Erythroblast (primary cell): ENCODE measurements at regions not wholly inside any gene's neighbourhood (a gene's known extent, or its start where the extent isn't known, plus 50 kb on each side); places are given as distances from the start of the nearest gene placed in this dataset.
"Not testable (repeated sequence)": the region's sequence is repeated elsewhere in the genome, so short reads cannot be mapped to it uniquely, and the experiment has no call there.

Source experiments
- DNase-seq, 2 experiments: peaks; one replicate each; lab custom pipeline; 2025; lab: John Stamatoyannopoulos, UW
- GATA1 ChIP-seq: IDR thresholded peaks from 2 replicates; pipeline ENCODE4 v1.6.1; 2011; ENCODE audit warnings: low read depth, mild to moderate bottlenecking, control low read depth, low read length, moderate library complexity
- POLR2A ChIP-seq: IDR thresholded peaks from 2 replicates; pipeline ENCODE4 v1.6.1; 2011; ENCODE audit warnings: mild to moderate bottlenecking, low read length

DNA sequence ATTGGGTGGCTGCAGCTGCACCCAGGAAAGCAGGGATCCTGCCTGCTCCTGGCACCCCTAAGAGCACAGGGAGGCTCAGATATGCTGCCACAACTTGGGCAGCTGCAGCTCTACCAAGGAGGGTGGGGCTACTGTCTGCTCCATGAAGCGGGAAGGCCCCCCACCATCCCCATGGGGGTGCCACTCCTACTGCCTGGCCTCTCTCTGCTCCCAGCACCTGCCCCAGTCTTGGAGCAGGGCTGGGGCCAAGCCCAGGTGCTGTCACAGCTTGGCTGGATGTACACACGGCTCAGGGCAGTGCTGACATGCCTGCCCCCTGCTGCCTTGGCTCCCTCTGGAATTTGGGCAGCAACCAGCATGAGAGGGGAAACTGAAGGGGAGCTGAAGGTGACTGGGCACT lies 214.7 kb upstream of the PLPPR1 start:
- TF ChIP-seq POLR2A (no peak), GATA1 (no peak)
- DNase-seq: no peak

DNA sequence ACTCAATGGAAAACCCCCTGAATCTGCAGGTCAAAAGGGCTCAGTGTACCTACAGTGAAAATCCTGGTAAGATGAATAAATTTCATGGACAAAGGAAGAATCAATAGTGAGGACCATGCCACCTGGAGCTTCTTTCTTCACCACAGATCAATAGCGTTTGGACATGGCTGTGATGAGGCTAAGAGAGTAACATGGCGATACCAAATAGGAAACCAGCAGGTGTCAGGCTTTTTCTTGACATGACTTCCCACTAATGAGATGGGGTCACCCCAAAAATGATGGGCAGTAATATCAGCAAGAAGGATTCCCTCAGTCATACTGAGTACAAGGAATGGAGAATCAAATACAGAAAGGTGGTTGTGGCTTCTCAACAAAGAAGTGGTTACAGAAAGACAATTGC lies 208.5 kb upstream of the PLPPR1 start:
- TF ChIP-seq POLR2A (no peak), GATA1 (no peak)
- DNase-seq: no peak

DNA sequence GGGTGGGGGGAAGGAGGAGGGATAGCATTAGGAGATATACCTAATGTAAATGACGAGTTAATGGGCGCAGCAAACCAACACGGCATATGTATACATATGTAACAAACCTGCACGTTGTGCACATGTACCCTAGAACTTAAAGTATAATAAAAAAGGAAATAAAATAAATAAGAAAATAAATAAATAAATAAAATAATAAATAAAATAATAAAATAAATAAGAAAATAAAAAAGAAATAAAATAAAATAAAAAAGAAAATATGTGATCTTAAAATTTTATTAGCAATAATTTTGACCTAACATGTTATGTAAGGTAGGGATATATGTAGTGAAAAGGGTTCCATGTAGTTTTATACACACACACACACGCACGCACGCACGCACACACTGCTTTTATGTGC lies 195.5 kb upstream of the PLPPR1 start:
- DNase-seq: not testable (repeated sequence)

DNA sequence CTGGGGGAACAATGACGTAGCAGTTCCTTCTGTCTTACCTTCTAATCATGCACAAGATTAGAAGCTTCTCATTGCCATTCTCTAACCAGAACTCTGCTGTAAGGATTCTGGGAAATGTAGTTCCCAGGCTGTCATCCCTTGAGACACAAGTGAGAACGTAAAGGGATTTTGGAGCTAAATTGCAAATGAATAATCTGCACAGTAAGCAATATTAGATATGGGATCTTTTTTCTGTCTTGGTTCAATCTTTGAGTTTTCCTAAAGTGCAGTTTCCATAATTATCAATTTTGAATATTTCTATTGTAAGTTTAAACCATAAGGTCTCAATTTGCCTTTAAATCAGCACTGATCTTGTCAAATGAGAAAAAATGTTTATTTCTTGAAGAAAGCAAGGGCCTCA lies 189.7 kb upstream of the PLPPR1 start:
- DNase-seq: no peak
- no peak for TF ChIP-seq GATA1
- no peak for TF ChIP-seq POLR2A

DNA sequence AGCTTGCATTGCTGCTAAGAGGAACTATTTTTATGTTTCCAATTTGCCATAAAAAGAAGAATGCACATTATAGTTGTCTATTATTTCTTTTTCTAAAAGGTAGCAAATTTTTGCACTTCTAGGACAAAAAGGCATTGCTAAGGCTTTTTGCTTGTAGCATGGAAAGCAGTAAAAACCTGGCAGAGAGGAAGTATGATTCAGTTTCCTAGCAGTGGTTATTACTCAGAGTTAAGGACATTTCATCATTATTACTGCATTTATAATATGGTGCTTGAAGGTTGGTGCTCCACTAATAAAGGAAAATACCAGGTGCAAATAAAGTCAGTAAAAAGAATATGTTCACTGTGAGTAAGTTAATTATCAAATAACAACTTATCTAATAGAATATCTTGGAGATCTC lies 179.8 kb upstream of the PLPPR1 start:
- DNase-seq: no peak
- TF ChIP-seq POLR2A (no peak), GATA1 (no peak)

DNA sequence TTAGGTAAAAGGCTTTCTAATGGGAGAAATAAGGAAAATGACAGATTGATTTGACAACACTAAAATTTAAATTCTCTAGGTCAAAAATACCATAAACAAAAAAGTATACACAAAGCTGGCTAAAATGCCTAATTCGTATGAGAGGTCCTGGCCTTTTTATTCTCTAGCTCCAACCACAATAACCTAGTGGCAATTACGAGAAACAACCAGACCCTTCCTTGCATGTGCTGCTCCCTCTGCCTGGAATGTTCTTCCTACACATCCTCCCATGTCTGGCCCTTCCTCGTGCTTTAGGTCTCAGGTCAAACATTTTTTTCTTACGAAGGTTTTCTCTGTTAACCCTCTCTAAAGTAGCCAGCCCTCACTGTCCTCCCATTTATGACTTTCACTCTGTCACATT lies 176.4 kb upstream of the PLPPR1 start:
- no peak for DNase-seq
- TF ChIP-seq GATA1: no peak
- TF ChIP-seq POLR2A: no peak

DNA sequence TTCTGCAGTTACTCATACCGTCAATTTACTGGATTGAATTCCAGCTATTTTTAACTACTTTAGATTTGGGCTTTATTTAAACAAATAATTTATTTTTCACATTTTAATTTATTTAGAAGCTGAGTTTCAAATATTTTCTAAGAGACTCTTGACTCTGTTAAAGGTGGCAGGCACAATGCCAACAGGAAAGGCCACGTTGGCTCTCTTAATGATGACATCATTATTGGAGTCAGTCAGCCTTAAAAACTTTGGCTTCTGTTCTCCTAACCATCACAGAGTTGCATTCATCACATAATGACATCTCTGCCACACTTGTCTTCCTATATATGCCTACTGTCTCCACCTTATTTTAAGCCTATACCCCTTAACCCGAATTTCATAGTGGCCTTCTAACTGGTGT lies 172.3 kb upstream of the PLPPR1 start:
- TF ChIP-seq GATA1 (no peak), POLR2A (no peak)
- DNase-seq: no peak

DNA sequence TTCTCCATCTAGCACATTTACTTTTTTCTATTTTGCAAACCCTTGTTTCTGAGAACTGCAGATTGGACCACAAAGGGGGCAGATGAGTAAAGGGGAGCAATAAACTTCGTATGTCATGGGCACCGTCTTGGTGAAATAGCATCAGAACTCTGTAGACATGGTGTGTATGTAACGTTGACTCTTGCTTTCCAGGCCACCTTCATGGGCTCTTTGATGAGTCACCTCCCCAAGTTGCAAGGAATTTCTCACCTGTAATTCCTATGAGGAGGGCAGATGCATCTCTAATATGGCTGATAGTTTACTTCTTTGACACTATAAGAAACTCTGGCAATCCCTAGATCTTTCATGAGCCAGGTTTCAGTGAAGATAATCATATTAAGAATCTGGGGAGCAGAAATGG lies 163.4 kb upstream of the PLPPR1 start:
- TF ChIP-seq GATA1 (no peak), POLR2A (no peak)
- DNase-seq: no peak

DNA sequence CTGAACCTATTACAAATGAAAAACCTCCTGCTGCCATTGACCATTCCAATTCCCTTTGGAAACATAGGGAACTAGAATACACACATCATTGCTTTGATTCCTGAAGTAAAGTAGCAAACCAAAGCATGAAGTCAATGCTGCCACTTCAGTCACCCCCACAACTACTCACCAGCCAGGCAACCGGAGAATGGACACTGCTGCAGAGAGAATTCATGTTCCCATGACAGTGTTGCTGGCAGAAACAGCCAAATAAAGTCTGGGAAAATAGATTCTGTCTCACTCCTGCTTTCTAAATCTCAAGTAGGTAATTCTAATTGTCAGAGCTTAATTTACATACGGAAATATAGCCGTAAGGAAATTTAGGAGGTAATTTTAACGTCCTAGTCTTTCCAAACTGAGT lies 162.9 kb upstream of the PLPPR1 start:
- DNase-seq: no peak

DNA sequence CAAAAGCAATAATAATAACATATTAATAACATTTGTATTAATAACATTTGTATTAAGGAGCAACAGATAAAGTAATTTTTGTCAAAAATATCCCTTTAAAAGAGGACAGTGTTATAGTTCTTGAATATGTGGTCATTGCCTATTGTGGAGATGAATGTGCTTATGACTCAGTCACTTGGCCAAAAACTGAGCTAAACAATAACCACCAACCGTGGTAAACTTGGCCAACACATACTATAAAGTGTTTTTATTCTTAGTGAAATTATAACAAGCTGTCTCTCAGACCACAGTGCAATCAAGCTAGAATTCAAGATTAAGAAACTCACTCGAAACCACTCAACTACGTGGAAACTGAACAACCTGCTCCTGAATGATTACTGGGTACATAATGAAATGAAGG lies 159.2 kb upstream of the PLPPR1 start:
- no peak for DNase-seq
- TF ChIP-seq POLR2A (no peak), GATA1 (no peak)

More for the DNA sequence above, 162.9 kb upstream of the PLPPR1 start:
- no peak for TF ChIP-seq POLR2A
- TF ChIP-seq GATA1: no peak

DNA sequence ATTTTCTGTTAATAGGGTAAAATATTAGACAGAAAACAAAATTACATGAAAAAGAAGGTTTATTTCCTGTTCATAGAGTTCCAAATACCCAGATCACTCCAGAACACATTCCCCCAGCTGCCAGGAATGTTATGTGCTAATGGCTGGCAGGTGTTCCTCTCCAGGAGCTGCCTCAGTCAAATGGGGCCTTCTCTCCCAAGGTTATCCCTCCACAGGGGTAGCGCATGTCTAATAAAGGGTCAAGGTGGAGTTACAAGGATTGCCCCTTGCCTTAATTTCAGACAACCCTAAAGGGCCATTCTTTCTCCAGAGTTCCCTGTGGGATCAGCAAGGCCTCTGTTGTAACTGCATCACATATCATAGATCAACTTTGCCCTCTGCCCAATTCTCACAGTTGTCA lies 148.6 kb upstream of the PLPPR1 start:
- DNase-seq: no peak
- TF ChIP-seq GATA1 (no peak), POLR2A (no peak)

DNA sequence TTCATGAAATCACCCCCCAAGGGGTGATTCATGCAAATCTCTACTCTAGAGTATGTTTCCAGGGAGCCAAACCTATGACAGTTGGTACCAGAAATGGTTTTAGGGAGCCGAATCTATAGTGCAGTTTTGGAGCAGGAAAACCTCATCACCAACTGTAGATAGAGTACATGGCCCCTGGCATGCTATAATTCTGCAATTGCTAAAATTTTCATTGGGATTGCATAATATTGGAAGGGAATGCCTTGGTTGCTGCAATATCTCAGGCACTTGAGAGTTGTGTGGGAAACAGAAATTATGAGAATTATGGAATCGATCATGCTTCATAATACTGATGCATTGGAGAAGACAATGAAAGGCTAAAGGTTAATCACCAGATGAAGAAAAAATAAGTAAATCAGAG lies 148.2 kb upstream of the PLPPR1 start:
- TF ChIP-seq GATA1 (no peak), POLR2A (no peak)
- no peak for DNase-seq

DNA sequence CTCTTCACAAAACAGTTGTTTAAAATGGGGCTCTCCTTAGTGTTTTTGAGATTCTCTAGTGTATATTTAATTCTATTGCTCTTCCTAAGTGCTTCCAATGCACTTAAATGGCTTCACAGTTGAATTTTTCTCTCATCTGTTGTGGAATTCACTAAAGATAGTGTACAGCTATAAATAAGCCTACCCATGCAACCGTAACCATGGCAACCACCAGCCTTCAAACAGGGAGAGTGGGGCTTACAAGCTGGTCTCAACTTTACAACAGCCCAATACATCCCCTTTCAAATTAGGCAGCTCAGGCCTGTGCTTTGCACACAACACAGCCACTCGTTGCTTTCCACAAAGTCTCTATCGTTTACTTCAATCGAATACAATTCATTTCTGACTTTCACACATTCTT lies 144.0 kb upstream of the PLPPR1 start:
- DNase-seq: no peak
- TF ChIP-seq GATA1 (no peak), POLR2A (no peak)

DNA sequence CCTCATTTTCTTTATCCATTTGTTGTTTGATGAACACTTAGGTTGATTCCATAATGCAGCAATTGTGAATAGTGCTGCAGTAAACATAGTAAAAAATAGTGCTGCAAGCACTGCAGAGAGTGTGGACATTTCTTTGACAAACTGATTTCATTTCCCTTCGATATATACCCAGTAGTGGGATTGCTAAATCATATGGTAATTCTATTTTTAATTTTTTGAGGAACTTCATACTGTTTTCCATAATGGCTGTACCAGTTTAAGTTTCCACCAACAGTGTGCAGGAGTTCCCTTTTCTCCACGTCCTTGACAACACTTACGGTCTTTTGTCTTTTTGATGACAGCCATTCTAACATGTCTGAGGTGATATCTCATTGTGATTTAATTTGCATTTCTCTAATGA lies 138.2 kb upstream of the PLPPR1 start:
- DNase-seq: no peak
- no peak for TF ChIP-seq GATA1
- no peak for TF ChIP-seq POLR2A

DNA sequence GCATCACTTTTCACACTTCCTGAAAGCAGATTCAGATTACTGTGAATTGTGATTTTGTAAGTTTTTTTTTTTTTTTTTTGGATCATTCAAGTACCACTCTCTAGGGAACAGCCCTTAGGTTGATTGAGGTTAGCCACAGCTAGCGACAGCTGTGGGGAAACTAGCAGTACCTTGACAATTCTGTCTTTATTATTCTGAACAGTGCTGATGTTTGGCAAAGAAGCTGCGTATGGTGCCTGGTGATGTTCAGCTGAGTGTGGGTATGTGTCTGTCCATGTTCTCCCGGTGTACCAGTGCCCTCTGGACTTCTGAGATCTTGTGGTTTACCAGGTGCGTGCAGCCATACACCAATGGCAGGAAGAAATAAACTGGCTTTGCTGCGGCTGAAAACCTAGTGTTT lies 117.3 kb upstream of the PLPPR1 start:
- no peak for TF ChIP-seq GATA1

DNA sequence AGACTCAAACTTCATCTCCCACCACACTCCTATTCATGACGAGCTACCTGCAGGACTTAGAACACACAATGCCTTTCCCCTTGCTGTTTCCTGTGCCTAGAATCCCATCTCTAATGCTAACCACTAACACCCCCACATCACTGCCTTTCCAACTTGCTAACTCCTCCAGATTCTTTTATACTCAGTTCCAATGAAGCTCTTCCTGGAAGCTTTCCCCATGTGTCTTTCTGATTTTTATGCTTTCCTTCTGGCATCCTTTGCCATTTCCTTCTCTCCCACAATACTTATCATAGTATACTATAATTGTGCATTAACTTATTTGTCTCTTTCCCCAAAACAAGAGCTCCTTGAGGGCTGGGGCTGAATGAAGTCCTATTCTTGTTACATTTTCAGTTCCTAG lies 115.3 kb upstream of the PLPPR1 start:
- TF ChIP-seq GATA1 (no peak), POLR2A (no peak)
- DNase-seq: no peak

More for the DNA sequence above, 117.3 kb upstream of the PLPPR1 start:
- DNase-seq: no peak
